SK-N-SH (cell line): ENCODE measurements at regions not wholly inside any gene's neighbourhood (a gene's known extent, or its start where the extent isn't known, plus 50 kb on each side); places are given as distances from the start of the nearest gene placed in this dataset.

Experiments used
- CTCF ChIA-PET: fragments of 300-600, 350-600 bp; formaldehyde crosslinking; extraction: SDS; loops from one replicate; lab custom pipeline; 2021; lab: Yijun Ruan, JAX
- POLR2A ChIA-PET: fragments of 350-600 bp; sonication (Branson Sonifier 250); formaldehyde crosslinking; extraction: SDS; loops from one replicate; lab custom pipeline; 2020; ENCODE audit warnings: antibody characterized with exemption, inconsistent platforms; lab: Yijun Ruan, JAX
- DNase-seq: peaks from one replicate; pipeline ENCODE4 v3.0.0; 2012
- H2AFZ ChIP-seq: fragments of 200-600 bp; sonication (generic); 2 replicates; pipeline ENCODE4 v1.8.1; 2016; ENCODE audit warnings: antibody characterized with exemption, mild to moderate bottlenecking, low read depth
- H3F3A ChIP-seq: fragments of 200-600 bp; sonication (generic); replicated peaks from 2 replicates; pipeline ENCODE3; 2016; ENCODE audit warnings: antibody characterized with exemption, mild to moderate bottlenecking; ENCODE audit not compliant: insufficient read depth
- H3K27ac ChIP-seq, 2 experiments: fragments of 200-500 bp in 1 of 2; fragments of 200-600 bp in 1 of 2; sonication (Bioruptor generic) in 1 of 2; sonication (generic), shearing (Covaris generic) in 1 of 2; 2 replicates each; pipeline versions ENCODE4 v1.5.1 to v1.6.1; 2014 to 2016; ENCODE audit warnings: low read depth in 2 of 2, inconsistent platforms in 1 of 2, low read length in 1 of 2, mild to moderate bottlenecking in 1 of 2, mixed read lengths in 1 of 2
- H3K27me3 ChIP-seq: fragments of 200-600 bp; sonication (generic), shearing (Covaris generic); 2 replicates; pipeline ENCODE4 v1.6.1; 2016; ENCODE audit warnings: mixed run types; ENCODE audit not compliant: insufficient read depth
- H3K36me3 ChIP-seq, 2 experiments: fragments of 200-500 bp in 1 of 2; fragments of 200-600 bp in 1 of 2; sonication (Bioruptor generic) in 1 of 2; sonication (generic) in 1 of 2; replicated peaks in 1 of 2; 2 replicates each; pipeline versions ENCODE3 to v1.5.1; 2014 to 2016; ENCODE audit warnings: low read length in 1 of 2, mild to moderate bottlenecking in 1 of 2; ENCODE audit not compliant: insufficient read depth in 2 of 2, control insufficient read depth in 1 of 2
- H3K4me1 ChIP-seq, 2 experiments: fragments of 200-500 bp in 1 of 2; fragments of 200-600 bp in 1 of 2; sonication (Bioruptor generic) in 1 of 2; sonication (generic), shearing (Covaris generic) in 1 of 2; 2 replicates each; pipeline versions ENCODE4 v1.5.1 to v1.6.1; 2014 to 2016; ENCODE audit warnings: low read depth in 1 of 2, low read length in 1 of 2, mixed run types in 1 of 2; ENCODE audit not compliant: insufficient read depth in 2 of 2, control insufficient read depth in 1 of 2
- H3K4me2 ChIP-seq: fragments of 200-600 bp; sonication (generic), shearing (Covaris generic); 2 replicates; pipeline ENCODE4 v1.6.1; 2017; ENCODE audit warnings: mixed run types
- H3K4me3 ChIP-seq, 2 experiments: fragments of 200-500 bp in 1 of 2; fragments of 200-600 bp in 1 of 2; sonication (Bioruptor generic) in 1 of 2; sonication (generic), shearing (Covaris generic) in 1 of 2; 2 replicates each; pipeline versions ENCODE4 v1.5.1 to v1.8.1; 2014 to 2016; ENCODE audit warnings: low read depth in 2 of 2, inconsistent platforms in 1 of 2, low read length in 1 of 2, mild to moderate bottlenecking in 1 of 2, mixed read lengths in 1 of 2, moderate library complexity in 1 of 2
- H3K79me2 ChIP-seq: fragments of 200-600 bp; sonication (generic); 2 replicates; pipeline ENCODE4 v1.8.1; 2017; ENCODE audit warnings: mild to moderate bottlenecking; ENCODE audit not compliant: insufficient read depth
- H3K9ac ChIP-seq: fragments of 200-600 bp; sonication (generic); 2 replicates; pipeline ENCODE4 v1.6.1; 2017; ENCODE audit warnings: mixed run types
- H3K9me2 ChIP-seq: fragments of 200-600 bp; sonication (generic); 2 replicates; pipeline ENCODE4 v1.6.1; 2017; ENCODE audit warnings: mixed run types
- H3K9me3 ChIP-seq: fragments of 200-600 bp; sonication (generic); 2 replicates; pipeline ENCODE4 v1.6.1; 2017; ENCODE audit warnings: mixed run types, mild to moderate bottlenecking, moderate library complexity
- H4K20me1 ChIP-seq: fragments of 200-600 bp; sonication (generic); 2 replicates; pipeline ENCODE4 v1.6.1; 2017; ENCODE audit warnings: mild to moderate bottlenecking, mixed run types; ENCODE audit not compliant: insufficient read depth
- CHD2 ChIP-seq: fragments of 150-350 bp; IDR thresholded peaks from 2 replicates; pipeline ENCODE4 v1.6.1; 2018; ENCODE audit warnings: low read length; ENCODE audit not compliant: partially characterized antibody
- FOSL2 ChIP-seq: IDR thresholded peaks from 2 replicates; pipeline ENCODE4 v1.4.0; 2012; ENCODE audit warnings: low read depth, mild to moderate bottlenecking, moderate library complexity, borderline replicate concordance
- FOXJ3 ChIP-seq: sonication (generic); formaldehyde crosslinking; IDR thresholded peaks from 2 replicates; pipeline ENCODE4 v1.5.1; 2020; ENCODE audit warnings: mild to moderate bottlenecking, missing genetic modification reagents
- FOXM1 ChIP-seq: IDR thresholded peaks from 2 replicates; pipeline ENCODE4 v1.4.0; 2012; ENCODE audit warnings: low read depth, mild to moderate bottlenecking
- GABPA ChIP-seq: IDR thresholded peaks from 2 replicates; pipeline ENCODE4 v1.4.0; 2012; ENCODE audit warnings: low read depth, mild to moderate bottlenecking
- JUND ChIP-seq: IDR thresholded peaks from 2 replicates; pipeline ENCODE4 v1.4.0; 2012
- NFIC ChIP-seq: IDR thresholded peaks from 2 replicates; pipeline ENCODE4 v1.4.0; 2012; ENCODE audit warnings: borderline replicate concordance
- NRF1 ChIP-seq: IDR thresholded peaks from 2 replicates; pipeline ENCODE4 v1.6.1; 2012; ENCODE audit warnings: low read depth, mild to moderate bottlenecking, low read length
- POLR2AphosphoS5 ChIP-seq: IDR thresholded peaks from 2 replicates; pipeline ENCODE4 v1.6.1; 2012; ENCODE audit warnings: low read depth, low read length
- RAD21 ChIP-seq: IDR thresholded peaks from 2 replicates; pipeline ENCODE4 v1.6.1; 2012; ENCODE audit warnings: mild to moderate bottlenecking, low read length
- RCOR1 ChIP-seq: fragments of 150-350 bp; IDR thresholded peaks from 2 replicates; pipeline ENCODE4 v1.6.1; 2017; ENCODE audit warnings: antibody characterized with exemption, low read length
- RXRA ChIP-seq: IDR thresholded peaks from 2 replicates; pipeline ENCODE4 v1.4.0; 2012; ENCODE audit warnings: low read depth, mild to moderate bottlenecking, borderline replicate concordance
- SIN3A ChIP-seq: IDR thresholded peaks from 2 replicates; pipeline ENCODE4 v1.6.1; 2012; ENCODE audit warnings: low read depth, mild to moderate bottlenecking, low read length, moderate library complexity, borderline replicate concordance
- SMC3 ChIP-seq: IDR thresholded peaks from 2 replicates; pipeline ENCODE4 v1.6.1; 2012; ENCODE audit warnings: low read depth, low read length, improper control_type of control experiment
- TAF1 ChIP-seq: IDR thresholded peaks from 2 replicates; pipeline ENCODE4 v1.6.1; 2012; ENCODE audit warnings: low read depth, mild to moderate bottlenecking, low read length, moderate library complexity, borderline replicate concordance
- YY1 ChIP-seq: IDR thresholded peaks from 2 replicates; pipeline ENCODE4 v1.4.0; 2012; ENCODE audit warnings: low read depth, mild to moderate bottlenecking
- WGBS: methylation state at CpG from one replicate; pipeline ENCODE4 v1.1.6; 2017; ENCODE audit warnings: low lambda C conversion rate; 5-methylcytosine and 5-hydroxymethylcytosine counted together
- TF ChIP-seq, protein P1 (sequence below): IDR thresholded peaks from 2 replicates; pipeline ENCODE4 v1.6.1; 2012; ENCODE audit warnings: mild to moderate bottlenecking, low read depth, low read length, moderate library complexity
- TF ChIP-seq, protein P2 (sequence below): fragments of 200-600 bp; sonication (generic); IDR thresholded peaks from 2 replicates; pipeline ENCODE4 v1.6.1; 2017; ENCODE audit warnings: antibody characterized with exemption, mild to moderate bottlenecking, moderate library complexity
- TF ChIP-seq, protein P3 (sequence below): IDR thresholded peaks from 2 replicates; pipeline ENCODE4 v1.4.0; 2012; ENCODE audit warnings: low read depth, borderline replicate concordance
- TF ChIP-seq, protein P4 (sequence below): fragments of 150-350 bp; IDR thresholded peaks from 2 replicates; pipeline ENCODE4 v1.6.1; 2017; ENCODE audit warnings: antibody characterized with exemption, low read length, low read depth, borderline replicate concordance
- TF ChIP-seq, protein P5 (sequence below): IDR thresholded peaks from 2 replicates; pipeline ENCODE4; 2012

GRCh38 chrX:101803451-101803850, 128.4 kb downstream of the ZMAT1 start:
- no peak overlapping the region for H2AFZ ChIP-seq
- H3K27ac ChIP-seq, result no peak overlapping the region
- no peaks in the 10 kb centered on the region for H4K20me1 ChIP-seq
- peak; percentile 59 for TF ChIP-seq RAD21
- 0 out of 2 replicates have a peak, but pooled peaks have one; percentile 10 for TF ChIP-seq SMC3
- TF ChIP-seq, protein P1, sequence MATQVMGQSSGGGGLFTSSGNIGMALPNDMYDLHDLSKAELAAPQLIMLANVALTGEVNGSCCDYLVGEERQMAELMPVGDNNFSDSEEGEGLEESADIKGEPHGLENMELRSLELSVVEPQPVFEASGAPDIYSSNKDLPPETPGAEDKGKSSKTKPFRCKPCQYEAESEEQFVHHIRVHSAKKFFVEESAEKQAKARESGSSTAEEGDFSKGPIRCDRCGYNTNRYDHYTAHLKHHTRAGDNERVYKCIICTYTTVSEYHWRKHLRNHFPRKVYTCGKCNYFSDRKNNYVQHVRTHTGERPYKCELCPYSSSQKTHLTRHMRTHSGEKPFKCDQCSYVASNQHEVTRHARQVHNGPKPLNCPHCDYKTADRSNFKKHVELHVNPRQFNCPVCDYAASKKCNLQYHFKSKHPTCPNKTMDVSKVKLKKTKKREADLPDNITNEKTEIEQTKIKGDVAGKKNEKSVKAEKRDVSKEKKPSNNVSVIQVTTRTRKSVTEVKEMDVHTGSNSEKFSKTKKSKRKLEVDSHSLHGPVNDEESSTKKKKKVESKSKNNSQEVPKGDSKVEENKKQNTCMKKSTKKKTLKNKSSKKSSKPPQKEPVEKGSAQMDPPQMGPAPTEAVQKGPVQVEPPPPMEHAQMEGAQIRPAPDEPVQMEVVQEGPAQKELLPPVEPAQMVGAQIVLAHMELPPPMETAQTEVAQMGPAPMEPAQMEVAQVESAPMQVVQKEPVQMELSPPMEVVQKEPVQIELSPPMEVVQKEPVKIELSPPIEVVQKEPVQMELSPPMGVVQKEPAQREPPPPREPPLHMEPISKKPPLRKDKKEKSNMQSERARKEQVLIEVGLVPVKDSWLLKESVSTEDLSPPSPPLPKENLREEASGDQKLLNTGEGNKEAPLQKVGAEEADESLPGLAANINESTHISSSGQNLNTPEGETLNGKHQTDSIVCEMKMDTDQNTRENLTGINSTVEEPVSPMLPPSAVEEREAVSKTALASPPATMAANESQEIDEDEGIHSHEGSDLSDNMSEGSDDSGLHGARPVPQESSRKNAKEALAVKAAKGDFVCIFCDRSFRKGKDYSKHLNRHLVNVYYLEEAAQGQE, result no peak
- TF ChIP-seq, protein P2, sequence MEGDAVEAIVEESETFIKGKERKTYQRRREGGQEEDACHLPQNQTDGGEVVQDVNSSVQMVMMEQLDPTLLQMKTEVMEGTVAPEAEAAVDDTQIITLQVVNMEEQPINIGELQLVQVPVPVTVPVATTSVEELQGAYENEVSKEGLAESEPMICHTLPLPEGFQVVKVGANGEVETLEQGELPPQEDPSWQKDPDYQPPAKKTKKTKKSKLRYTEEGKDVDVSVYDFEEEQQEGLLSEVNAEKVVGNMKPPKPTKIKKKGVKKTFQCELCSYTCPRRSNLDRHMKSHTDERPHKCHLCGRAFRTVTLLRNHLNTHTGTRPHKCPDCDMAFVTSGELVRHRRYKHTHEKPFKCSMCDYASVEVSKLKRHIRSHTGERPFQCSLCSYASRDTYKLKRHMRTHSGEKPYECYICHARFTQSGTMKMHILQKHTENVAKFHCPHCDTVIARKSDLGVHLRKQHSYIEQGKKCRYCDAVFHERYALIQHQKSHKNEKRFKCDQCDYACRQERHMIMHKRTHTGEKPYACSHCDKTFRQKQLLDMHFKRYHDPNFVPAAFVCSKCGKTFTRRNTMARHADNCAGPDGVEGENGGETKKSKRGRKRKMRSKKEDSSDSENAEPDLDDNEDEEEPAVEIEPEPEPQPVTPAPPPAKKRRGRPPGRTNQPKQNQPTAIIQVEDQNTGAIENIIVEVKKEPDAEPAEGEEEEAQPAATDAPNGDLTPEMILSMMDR, result peak; percentile 55
- TF ChIP-seq, all 33 proteins: peak for 3
- Histone ChIP-seq H3F3A (no peaks in the 10 kb centered on the region), H3K9ac (no peak overlapping the region), H3K36me3 (no peaks in the 10 kb centered on the region), H3K4me2 (no peak overlapping the region), H3K4me3 (no peak overlapping the region; a peak in 1 of 4 replicates), H3K27me3 (no peaks in the 10 kb centered on the region), H3K4me1 (no peaks in the 10 kb centered on the region), H3K9me2 (no peaks in the 10 kb centered on the region), H3K79me2 (no peaks in the 10 kb centered on the region), H3K9me3 (no peaks in the 10 kb centered on the region)
- 3% methylated on average over 2 of the region's 2 CpGs for WGBS
- ChIA-PET POLR2A (no interaction called here), CTCF (interaction anchor here (1.0 to 1.3 kb wide), 5 partner anchors 9 to 389 kb away, joined by 3 to 4 read pairs (median 3); no protein-coding TSS in a partner anchor)
- DNase-seq, result no peak

DNA sequence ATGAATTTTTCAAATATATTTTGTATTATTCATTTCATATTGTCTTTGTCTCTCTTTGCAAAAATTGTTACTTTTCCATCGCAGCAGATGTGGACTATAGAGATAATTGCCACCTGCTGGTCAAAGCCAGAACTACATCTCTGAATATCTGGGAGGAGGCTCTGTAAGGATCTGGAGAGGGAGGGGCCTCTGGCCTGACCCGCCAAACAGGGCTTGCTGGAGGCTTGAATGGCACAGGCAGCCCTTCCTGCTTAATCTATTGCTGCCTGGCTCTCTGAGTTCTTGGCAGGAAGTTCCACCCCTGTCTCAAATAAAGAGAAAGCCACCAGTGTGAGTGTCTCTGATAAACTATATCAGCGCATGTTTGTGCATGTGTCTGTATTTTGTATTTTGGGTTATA, 132.4 kb downstream of the ZMAT1 start:
- peak; percentile 70 for DNase-seq
- Histone ChIP-seq H3K4me1 (no peaks in the 10 kb centered on the region), H2AFZ (peak overlapping the region; percentile 85), H3K27ac (no peak overlapping the region), H4K20me1 (no peaks in the 10 kb centered on the region), H3K79me2 (no peaks in the 10 kb centered on the region), H3K27me3 (no peaks in the 10 kb centered on the region), H3K4me3 (peak overlapping the region; percentile 34 to 36; a peak in 3 of 4 replicates), H3K4me2 (no peak overlapping the region), H3K9me2 (no peaks in the 10 kb centered on the region), H3K36me3 (no peaks in the 10 kb centered on the region), H3F3A (no peaks in the 10 kb centered on the region), H3K9me3 (no peaks in the 10 kb centered on the region), H3K9ac (no peak overlapping the region)
- CTCF ChIA-PET, result interaction anchor here (0.7 to 1.9 kb wide), 6 partner anchors 10 to 203 kb away, joined by 3 to 7 read pairs (median 4); no protein-coding TSS in a partner anchor
- 13% methylated on average over 3 of the region's 3 CpGs for WGBS
- POLR2A ChIA-PET, result no interaction called here
- TF ChIP-seq SMC3 (peak; percentile 67), JUND (no peak), FOXM1 (no peak), RAD21 (peak; percentile 67), TAF1 (0 out of 2 replicates have a peak, but pooled peaks have one; percentile 26), FOSL2 (no peak), RXRA (no peak), RCOR1 (no peak), YY1 (no peak), GABPA (peak; percentile 55), POLR2AphosphoS5 (0 out of 2 replicates have a peak, but pooled peaks have one; percentile 19), CHD2 (no peak), NRF1 (no peak), NFIC (no peak), SIN3A (no peak), FOXJ3 (CRISPR knock-in tag) (no peak)
- TF ChIP-seq, protein P3, sequence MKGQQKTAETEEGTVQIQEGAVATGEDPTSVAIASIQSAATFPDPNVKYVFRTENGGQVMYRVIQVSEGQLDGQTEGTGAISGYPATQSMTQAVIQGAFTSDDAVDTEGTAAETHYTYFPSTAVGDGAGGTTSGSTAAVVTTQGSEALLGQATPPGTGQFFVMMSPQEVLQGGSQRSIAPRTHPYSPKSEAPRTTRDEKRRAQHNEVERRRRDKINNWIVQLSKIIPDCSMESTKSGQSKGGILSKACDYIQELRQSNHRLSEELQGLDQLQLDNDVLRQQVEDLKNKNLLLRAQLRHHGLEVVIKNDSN, result no peak
- TF ChIP-seq, protein P4, sequence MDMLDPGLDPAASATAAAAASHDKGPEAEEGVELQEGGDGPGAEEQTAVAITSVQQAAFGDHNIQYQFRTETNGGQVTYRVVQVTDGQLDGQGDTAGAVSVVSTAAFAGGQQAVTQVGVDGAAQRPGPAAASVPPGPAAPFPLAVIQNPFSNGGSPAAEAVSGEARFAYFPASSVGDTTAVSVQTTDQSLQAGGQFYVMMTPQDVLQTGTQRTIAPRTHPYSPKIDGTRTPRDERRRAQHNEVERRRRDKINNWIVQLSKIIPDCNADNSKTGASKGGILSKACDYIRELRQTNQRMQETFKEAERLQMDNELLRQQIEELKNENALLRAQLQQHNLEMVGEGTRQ, result no peak
- TF ChIP-seq, protein P5, sequence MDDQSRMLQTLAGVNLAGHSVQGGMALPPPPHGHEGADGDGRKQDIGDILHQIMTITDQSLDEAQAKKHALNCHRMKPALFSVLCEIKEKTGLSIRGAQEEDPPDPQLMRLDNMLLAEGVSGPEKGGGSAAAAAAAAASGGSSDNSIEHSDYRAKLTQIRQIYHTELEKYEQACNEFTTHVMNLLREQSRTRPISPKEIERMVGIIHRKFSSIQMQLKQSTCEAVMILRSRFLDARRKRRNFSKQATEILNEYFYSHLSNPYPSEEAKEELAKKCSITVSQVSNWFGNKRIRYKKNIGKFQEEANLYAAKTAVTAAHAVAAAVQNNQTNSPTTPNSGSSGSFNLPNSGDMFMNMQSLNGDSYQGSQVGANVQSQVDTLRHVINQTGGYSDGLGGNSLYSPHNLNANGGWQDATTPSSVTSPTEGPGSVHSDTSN, result peak; percentile 88
